ENCODE measurements at regions not wholly inside any gene's neighbourhood (a gene's known extent, or its start where the extent isn't known, plus 50 kb on each side); places are given as distances from the start of the nearest gene placed in this dataset.

- TF ChIP-seq CTCF (IDR thresholded peaks at IDR 0.05; ENCODE audit: insufficient read depth, low read length): no peak
- no peak for DNase-seq (ENCODE audit: low read depth)
- H3K4me3 ChIP-seq (ENCODE audit: low read depth, low read length): no peak overlapping the region
These were observed 100.2 kb downstream of the SEC61B start for GRCh38 chr9:99322299-99322698.

GRCh38 chr9:99326112-99326916 is 104.2 kb downstream of the SEC61B start:
- TF ChIP-seq CTCF (IDR thresholded peaks at IDR 0.05; ENCODE audit: insufficient read depth, low read length): no peak
- H3K4me3 ChIP-seq (ENCODE audit: low read depth, low read length): no peak overlapping the region
- DNase-seq (ENCODE audit: low read depth): peak; percentile 30

GRCh38 chr9:99326917-99327189 is 104.8 kb downstream of the SEC61B start:
- no peak for DNase-seq (ENCODE audit: low read depth)
- no peak for TF ChIP-seq CTCF (IDR thresholded peaks at IDR 0.05; ENCODE audit: insufficient read depth, low read length)
- H3K4me3 ChIP-seq (ENCODE audit: low read depth, low read length): no peak overlapping the region

- no peak overlapping the region for H3K4me3 ChIP-seq (ENCODE audit: low read depth, low read length)
- no peak for TF ChIP-seq CTCF (IDR thresholded peaks at IDR 0.05; ENCODE audit: insufficient read depth, low read length)
- DNase-seq (ENCODE audit: low read depth): no peak
These were observed 105.6 kb downstream of the SEC61B start for GRCh38 chr9:99327667-99328066.

- no peak for DNase-seq (ENCODE audit: low read depth)
- TF ChIP-seq CTCF (IDR thresholded peaks at IDR 0.05; ENCODE audit: insufficient read depth, low read length): no peak
- no peak overlapping the region for H3K4me3 ChIP-seq (ENCODE audit: low read depth, low read length)
These were observed 113.2 kb downstream of the SEC61B start for GRCh38 chr9:99335280-99335679.

- TF ChIP-seq CTCF (IDR thresholded peaks at IDR 0.05; ENCODE audit: insufficient read depth, low read length): no peak
- H3K4me3 ChIP-seq (ENCODE audit: low read depth, low read length): no peak overlapping the region
- DNase-seq (ENCODE audit: low read depth): no peak
These were observed 113.9 kb downstream of the SEC61B start for GRCh38 chr9:99336005-99336404.

- H3K4me3 ChIP-seq (ENCODE audit: low read depth, low read length): no peak overlapping the region
- TF ChIP-seq CTCF (IDR thresholded peaks at IDR 0.05; ENCODE audit: insufficient read depth, low read length): no peak
- DNase-seq (ENCODE audit: low read depth): no peak
These were observed 114.4 kb downstream of the SEC61B start for GRCh38 chr9:99336531-99336930.
